H1 (cell line): ENCODE measurements at regions not wholly inside any gene's neighbourhood (a gene's known extent, or its start where the extent isn't known, plus 50 kb on each side); places are given as distances from the start of the nearest gene placed in this dataset.

ENCODE experiments used
- CTCF ChIA-PET: fragments of 300-600 bp; sonication (Branson Sonifier 250); formaldehyde crosslinking; loops from one replicate; lab custom pipeline; 2021; ENCODE audit not compliant: partially characterized antibody; lab: Charles Lee
- POLR2A ChIA-PET: fragments of 300-600 bp; sonication (Branson Sonifier 250); formaldehyde crosslinking; loops from one replicate; lab custom pipeline; 2021; ENCODE audit warnings: inconsistent platforms; ENCODE audit not compliant: partially characterized antibody; lab: Charles Lee
- DNase-seq, 2 experiments: peaks; one replicate each; pipeline versions ENCODE4 v3.0.0 to v3.0.0-alpha.2; 2010 to 2022; ENCODE audit warnings: low spot score in 2 of 2, low read depth in 1 of 2, mixed read lengths in 1 of 2
- FAIRE-seq: peaks from 2 replicates; lab custom pipeline; 2011; peaks lifted over from hg19 to GRCh38; lab: Jason Lieb, UNC
- H2AFZ ChIP-seq: 2 replicates; pipeline ENCODE4 v1.8.1; 2012; ENCODE audit warnings: low read length, inconsistent platforms
- H2AK5ac ChIP-seq: 2 replicates; pipeline ENCODE4 v1.6.1; 2013; ENCODE audit warnings: low read depth, low read length
- H2BK120ac ChIP-seq: replicated peaks from 2 replicates; pipeline ENCODE3; 2013; ENCODE audit warnings: low read depth, low read length, inconsistent platforms
- H2BK12ac ChIP-seq: 2 replicates; pipeline ENCODE4 v1.6.1; 2013; ENCODE audit warnings: low read depth, low read length
- H2BK15ac ChIP-seq: 2 replicates; pipeline ENCODE4 v1.6.1; 2013; ENCODE audit warnings: low read length
- H2BK20ac ChIP-seq: 2 replicates; pipeline ENCODE4 v1.6.1; 2013; ENCODE audit warnings: low read length
- H2BK5ac ChIP-seq: 2 replicates; pipeline ENCODE4 v1.6.1; 2013; ENCODE audit warnings: low read depth, low read length
- H3K14ac ChIP-seq: 2 replicates; pipeline ENCODE4 v1.6.1; 2013; ENCODE audit warnings: inconsistent platforms; ENCODE audit not compliant: insufficient read length
- H3K18ac ChIP-seq: 2 replicates; pipeline ENCODE4 v1.6.1; 2013; ENCODE audit warnings: low read length; ENCODE audit errors: extremely low read depth
- H3K23ac ChIP-seq: 2 replicates; pipeline ENCODE4 v1.6.1; 2013; ENCODE audit warnings: inconsistent platforms; ENCODE audit not compliant: insufficient read length
- H3K23me2 ChIP-seq: 2 replicates; pipeline ENCODE4 v1.6.1; 2013; ENCODE audit warnings: low read depth, low read length
- H3K27ac ChIP-seq: 2 replicates; pipeline ENCODE4 v1.6.1; 2011; ENCODE audit warnings: low read depth, low read length, inconsistent platforms
- H3K27me3 ChIP-seq, 4 experiments: replicated peaks in 1 of 4; 1 replicate in 1 of 4; 2 replicates in 3 of 4; pipeline versions ENCODE4 v1.6.1 to v1.8.1; 2011 to 2013; ENCODE audit warnings: low read length in 3 of 4, mild to moderate bottlenecking in 3 of 4, inconsistent platforms in 2 of 4, mixed read lengths in 2 of 4, moderate library complexity in 1 of 4; ENCODE audit not compliant: control insufficient read depth in 3 of 4, insufficient read depth in 3 of 4; ENCODE audit errors: extremely low read depth in 1 of 4
- H3K36me3 ChIP-seq, 4 experiments: 2 replicates each; pipeline versions ENCODE4 v1.6.1 to v1.8.1; 2011 to 2013; ENCODE audit warnings: mild to moderate bottlenecking in 4 of 4, low read length in 3 of 4, moderate library complexity in 2 of 4, control low read depth in 1 of 4, inconsistent platforms in 1 of 4; ENCODE audit not compliant: insufficient read depth in 4 of 4, control insufficient read depth in 2 of 4
- H3K4ac ChIP-seq: replicated peaks from 2 replicates; pipeline ENCODE3; 2013; ENCODE audit warnings: low read length, low read depth, mixed read lengths, inconsistent platforms; ENCODE audit not compliant: insufficient read length
- H3K4me1 ChIP-seq, 4 experiments: replicated peaks in 1 of 4; 1 replicate in 1 of 4; 2 replicates in 3 of 4; pipeline versions ENCODE4 v1.6.1 to v1.8.1; 2011 to 2013; ENCODE audit warnings: low read length in 3 of 4, inconsistent platforms in 2 of 4, mixed read lengths in 1 of 4; ENCODE audit not compliant: insufficient read depth in 4 of 4, control insufficient read depth in 3 of 4
- H3K4me2 ChIP-seq, 2 experiments: 2 replicates each; pipeline versions ENCODE4 v1.6.1 to v1.8.1; 2011 to 2013; ENCODE audit warnings: low read depth in 2 of 2, low read length in 2 of 2, control low read depth in 1 of 2, inconsistent platforms in 1 of 2, mild to moderate bottlenecking in 1 of 2; ENCODE audit not compliant: insufficient read depth in 1 of 2
- H3K4me3 ChIP-seq, 4 experiments: fragments of 200-600, 300-600 bp in 1 of 4; sonication (generic), shearing (Covaris generic), sonication (Bioruptor Twin) in 1 of 4; 2 replicates each; pipeline versions ENCODE4 v1.5.1 to v1.8.1; 2011 to 2016; ENCODE audit warnings: low read length in 4 of 4, low read depth in 3 of 4, control low read depth in 2 of 4, inconsistent platforms in 2 of 4, mild to moderate bottlenecking in 2 of 4, mixed read lengths in 1 of 4, moderate library complexity in 1 of 4; ENCODE audit not compliant: insufficient read depth in 2 of 4; ENCODE audit errors: extremely low read depth in 1 of 4
- H3K56ac ChIP-seq: replicated peaks from 2 replicates; pipeline ENCODE3; 2013; ENCODE audit warnings: low read depth, mild to moderate bottlenecking, mixed read lengths, low read length, inconsistent platforms; ENCODE audit not compliant: insufficient read length
- H3K79me1 ChIP-seq: 2 replicates; pipeline ENCODE4 v1.6.1; 2013; ENCODE audit warnings: low read depth, low read length, control low read depth
- H3K79me2 ChIP-seq, 2 experiments: 2 replicates each; pipeline versions ENCODE4 v1.6.1 to v1.8.1; 2012 to 2013; ENCODE audit warnings: low read length in 2 of 2, mild to moderate bottlenecking in 2 of 2, inconsistent platforms in 1 of 2; ENCODE audit not compliant: insufficient read depth in 2 of 2, control insufficient read depth in 1 of 2
- H3K9ac ChIP-seq, 4 experiments: replicated peaks in 1 of 4; 1 replicate in 1 of 4; 2 replicates in 3 of 4; pipeline versions ENCODE4 v1.6.1 to v1.8.1; 2011 to 2013; ENCODE audit warnings: low read depth in 3 of 4, low read length in 3 of 4, control low read depth in 2 of 4, mild to moderate bottlenecking in 2 of 4, moderate library complexity in 2 of 4, inconsistent platforms in 1 of 4; ENCODE audit errors: extremely low read depth in 1 of 4
- H3K9me3 ChIP-seq, 2 experiments: 2 replicates each; pipeline versions ENCODE4 v1.6.1 to v1.8.1; 2012 to 2013; ENCODE audit warnings: mild to moderate bottlenecking in 2 of 2, moderate library complexity in 2 of 2, control low read depth in 1 of 2, inconsistent platforms in 1 of 2, low read depth in 1 of 2, low read length in 1 of 2, mixed read lengths in 1 of 2; ENCODE audit not compliant: insufficient read depth in 2 of 2
- H4K20me1 ChIP-seq, 2 experiments: replicated peaks in 1 of 2; 2 replicates each; pipeline versions ENCODE3 to v1.8.1; 2011 to 2013; ENCODE audit warnings: inconsistent platforms in 2 of 2, low read length in 2 of 2, mild to moderate bottlenecking in 1 of 2; ENCODE audit not compliant: insufficient read depth in 2 of 2, control insufficient read depth in 1 of 2
- H4K5ac ChIP-seq: 2 replicates; pipeline ENCODE4 v1.6.1; 2013; ENCODE audit warnings: low read length, low read depth, mixed read lengths, inconsistent platforms; ENCODE audit not compliant: insufficient read length
- H4K8ac ChIP-seq: 2 replicates; pipeline ENCODE4 v1.8.0; 2013; ENCODE audit warnings: mild to moderate bottlenecking, moderate library complexity, low read length, inconsistent platforms; ENCODE audit not compliant: insufficient read depth; ENCODE audit errors: extremely low read depth
- H4K91ac ChIP-seq: replicated peaks from 2 replicates; pipeline ENCODE3; 2013; ENCODE audit warnings: low read length, mixed read lengths, inconsistent platforms; ENCODE audit not compliant: insufficient read length
- RBBP5 ChIP-seq: IDR thresholded peaks from 2 replicates; pipeline ENCODE4 v1.7.1; 2012; ENCODE audit warnings: low read depth, mild to moderate bottlenecking, inconsistent platforms, low read length, moderate library complexity, borderline replicate concordance

GRCh38 chr2:40851661-40852060 is 399.8 kb upstream of the SLC8A1 start:
- Histone ChIP-seq H3K36me3 (no peaks in the 10 kb centered on the region), H3K27me3 (no peaks in the 10 kb centered on the region), H2BK15ac (no peak overlapping the region), H4K5ac (no peak overlapping the region), H2BK5ac (no peak overlapping the region), H4K20me1 (no peaks in the 10 kb centered on the region), H3K23me2 (no peaks in the 10 kb centered on the region), H2BK120ac (no peak overlapping the region), H3K18ac (no peak overlapping the region), H3K4ac (no peak overlapping the region), H4K8ac (no peak overlapping the region), H3K9me3 (no peaks in the 10 kb centered on the region), H3K4me1 (no peaks in the 10 kb centered on the region), H3K79me2 (no peaks in the 10 kb centered on the region), H4K91ac (no peak overlapping the region), H3K9ac (no peak overlapping the region), H3K56ac (no peak overlapping the region), H3K14ac (no peak overlapping the region), H3K79me1 (no peaks in the 10 kb centered on the region), H2BK12ac (no peak overlapping the region), H2BK20ac (no peak overlapping the region), H3K27ac (no peak overlapping the region), H3K4me2 (no peak overlapping the region), H3K23ac (no peak overlapping the region), H3K4me3 (no peak overlapping the region), H2AK5ac (no peak overlapping the region), H2AFZ (no peak overlapping the region)
- DNase-seq (no peak), FAIRE-seq (no peak)
- POLR2A ChIA-PET = no interaction called here
- TF ChIP-seq RBBP5 = no peak
- CTCF ChIA-PET = interaction anchor here (0.5 to 1.3 kb wide), 4 partner anchors 11 to 977 kb away, joined by 3 to 4 read pairs (median 3); no protein-coding TSS in a partner anchor
